ENCODE measurements at regions not wholly inside any gene's neighbourhood (a gene's known extent, or its start where the extent isn't known, plus 50 kb on each side); places are given as distances from the start of the nearest gene placed in this dataset.

- TF ChIP-seq USF2 (IDR thresholded peaks at IDR 0.05; ENCODE audit: borderline replicate concordance, low read depth, low read length): no peak
- TF ChIP-seq EP300 (IDR thresholded peaks at IDR 0.05; ENCODE audit: borderline replicate concordance in 1 of 2, low read depth in 1 of 2, low read length in 1 of 2): no peak
- no peak for TF ChIP-seq SIN3A (IDR thresholded peaks at IDR 0.05; ENCODE audit: borderline replicate concordance, low read depth, low read length)
- TF ChIP-seq, protein P1, sequence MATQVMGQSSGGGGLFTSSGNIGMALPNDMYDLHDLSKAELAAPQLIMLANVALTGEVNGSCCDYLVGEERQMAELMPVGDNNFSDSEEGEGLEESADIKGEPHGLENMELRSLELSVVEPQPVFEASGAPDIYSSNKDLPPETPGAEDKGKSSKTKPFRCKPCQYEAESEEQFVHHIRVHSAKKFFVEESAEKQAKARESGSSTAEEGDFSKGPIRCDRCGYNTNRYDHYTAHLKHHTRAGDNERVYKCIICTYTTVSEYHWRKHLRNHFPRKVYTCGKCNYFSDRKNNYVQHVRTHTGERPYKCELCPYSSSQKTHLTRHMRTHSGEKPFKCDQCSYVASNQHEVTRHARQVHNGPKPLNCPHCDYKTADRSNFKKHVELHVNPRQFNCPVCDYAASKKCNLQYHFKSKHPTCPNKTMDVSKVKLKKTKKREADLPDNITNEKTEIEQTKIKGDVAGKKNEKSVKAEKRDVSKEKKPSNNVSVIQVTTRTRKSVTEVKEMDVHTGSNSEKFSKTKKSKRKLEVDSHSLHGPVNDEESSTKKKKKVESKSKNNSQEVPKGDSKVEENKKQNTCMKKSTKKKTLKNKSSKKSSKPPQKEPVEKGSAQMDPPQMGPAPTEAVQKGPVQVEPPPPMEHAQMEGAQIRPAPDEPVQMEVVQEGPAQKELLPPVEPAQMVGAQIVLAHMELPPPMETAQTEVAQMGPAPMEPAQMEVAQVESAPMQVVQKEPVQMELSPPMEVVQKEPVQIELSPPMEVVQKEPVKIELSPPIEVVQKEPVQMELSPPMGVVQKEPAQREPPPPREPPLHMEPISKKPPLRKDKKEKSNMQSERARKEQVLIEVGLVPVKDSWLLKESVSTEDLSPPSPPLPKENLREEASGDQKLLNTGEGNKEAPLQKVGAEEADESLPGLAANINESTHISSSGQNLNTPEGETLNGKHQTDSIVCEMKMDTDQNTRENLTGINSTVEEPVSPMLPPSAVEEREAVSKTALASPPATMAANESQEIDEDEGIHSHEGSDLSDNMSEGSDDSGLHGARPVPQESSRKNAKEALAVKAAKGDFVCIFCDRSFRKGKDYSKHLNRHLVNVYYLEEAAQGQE (IDR thresholded peaks at IDR 0.05; ENCODE audit: low read depth, low read length): no peak
- TF ChIP-seq, protein P2, sequence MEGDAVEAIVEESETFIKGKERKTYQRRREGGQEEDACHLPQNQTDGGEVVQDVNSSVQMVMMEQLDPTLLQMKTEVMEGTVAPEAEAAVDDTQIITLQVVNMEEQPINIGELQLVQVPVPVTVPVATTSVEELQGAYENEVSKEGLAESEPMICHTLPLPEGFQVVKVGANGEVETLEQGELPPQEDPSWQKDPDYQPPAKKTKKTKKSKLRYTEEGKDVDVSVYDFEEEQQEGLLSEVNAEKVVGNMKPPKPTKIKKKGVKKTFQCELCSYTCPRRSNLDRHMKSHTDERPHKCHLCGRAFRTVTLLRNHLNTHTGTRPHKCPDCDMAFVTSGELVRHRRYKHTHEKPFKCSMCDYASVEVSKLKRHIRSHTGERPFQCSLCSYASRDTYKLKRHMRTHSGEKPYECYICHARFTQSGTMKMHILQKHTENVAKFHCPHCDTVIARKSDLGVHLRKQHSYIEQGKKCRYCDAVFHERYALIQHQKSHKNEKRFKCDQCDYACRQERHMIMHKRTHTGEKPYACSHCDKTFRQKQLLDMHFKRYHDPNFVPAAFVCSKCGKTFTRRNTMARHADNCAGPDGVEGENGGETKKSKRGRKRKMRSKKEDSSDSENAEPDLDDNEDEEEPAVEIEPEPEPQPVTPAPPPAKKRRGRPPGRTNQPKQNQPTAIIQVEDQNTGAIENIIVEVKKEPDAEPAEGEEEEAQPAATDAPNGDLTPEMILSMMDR (IDR thresholded peaks at IDR 0.05): no peak
- TF ChIP-seq POLR2AphosphoS5 (IDR thresholded peaks at IDR 0.05; ENCODE audit: low read depth, low read length): no peak
- no peak for TF ChIP-seq SMC3 (IDR thresholded peaks at IDR 0.05; ENCODE audit: low read depth, low read length)
- TF ChIP-seq RAD21 (IDR thresholded peaks at IDR 0.05; ENCODE audit: low read length): no peak
- TF ChIP-seq EZH2phosphoT487 (IDR thresholded peaks at IDR 0.05; ENCODE audit: borderline replicate concordance, low read depth): no peak
- TF ChIP-seq, protein P3, sequence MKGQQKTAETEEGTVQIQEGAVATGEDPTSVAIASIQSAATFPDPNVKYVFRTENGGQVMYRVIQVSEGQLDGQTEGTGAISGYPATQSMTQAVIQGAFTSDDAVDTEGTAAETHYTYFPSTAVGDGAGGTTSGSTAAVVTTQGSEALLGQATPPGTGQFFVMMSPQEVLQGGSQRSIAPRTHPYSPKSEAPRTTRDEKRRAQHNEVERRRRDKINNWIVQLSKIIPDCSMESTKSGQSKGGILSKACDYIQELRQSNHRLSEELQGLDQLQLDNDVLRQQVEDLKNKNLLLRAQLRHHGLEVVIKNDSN (IDR thresholded peaks at IDR 0.05; ENCODE audit: borderline replicate concordance, low read depth): no peak
These were observed 124.2 kb upstream of the LMO4 start for GRCh38 chr1:87204441-87204840.

Data from SK-N-SH (cell line).